Liver (tissue), 8 donors: ENCODE measurements at regions not wholly inside any gene's neighbourhood (a gene's known extent, or its start where the extent isn't known, plus 50 kb on each side); places are given as distances from the start of the nearest gene placed in this dataset.

ENCODE experiments used
- DNase-seq: peaks from one replicate; pipeline ENCODE4 v3.0.0-alpha.2; 2017; ENCODE audit warnings: low spot score
- H3K27ac ChIP-seq, 2 donors: one replicate each; pipeline ENCODE4 v1.7.0; 2013; ENCODE audit warnings: inconsistent platforms in 2 of 2, low read length in 2 of 2, control low read depth in 1 of 2, low read depth in 1 of 2, mild to moderate bottlenecking in 1 of 2
- H3K27me3 ChIP-seq, 4 donors: one replicate each; pipeline versions ENCODE4 v1.6.1 to v1.7.0; 2013; ENCODE audit warnings: low read length in 3 of 4, inconsistent platforms in 1 of 4, mild to moderate bottlenecking in 1 of 4, moderate library complexity in 1 of 4; ENCODE audit not compliant: control insufficient read depth in 4 of 4, insufficient read depth in 4 of 4
- H3K36me3 ChIP-seq, 4 donors: one replicate each; pipeline versions ENCODE4 v1.6.1 to v1.7.0; 2013; ENCODE audit warnings: low read length in 3 of 4, mild to moderate bottlenecking in 3 of 4, low read depth in 1 of 4, moderate library complexity in 1 of 4; ENCODE audit not compliant: control insufficient read depth in 4 of 4, insufficient read depth in 3 of 4
- H3K4me1 ChIP-seq, 4 donors: one replicate each; pipeline versions ENCODE4 v1.6.1 to v1.7.0; 2013; ENCODE audit warnings: low read length in 3 of 4, mild to moderate bottlenecking in 3 of 4, moderate library complexity in 1 of 4; ENCODE audit not compliant: control insufficient read depth in 4 of 4, insufficient read depth in 4 of 4
- H3K4me3 ChIP-seq, 3 donors: one replicate each; pipeline versions ENCODE4 v1.6.1 to v1.7.0; 2013; ENCODE audit warnings: low read length in 3 of 3, control low read depth in 1 of 3, low read depth in 1 of 3, mild to moderate bottlenecking in 1 of 3
- H3K9ac ChIP-seq, 2 donors: one replicate each; pipeline ENCODE4 v1.7.0; 2013; ENCODE audit warnings: low read length in 2 of 2, mild to moderate bottlenecking in 2 of 2, moderate library complexity in 2 of 2, control low read depth in 1 of 2, low read depth in 1 of 2
- H3K9me3 ChIP-seq, 4 donors: one replicate each; pipeline versions ENCODE4 v1.6.1 to v1.7.0; 2013; ENCODE audit warnings: low read length in 3 of 4; ENCODE audit not compliant: control insufficient read depth in 4 of 4
- FOXA2 ChIP-seq: IDR thresholded peaks from 2 replicates; pipeline ENCODE4 v1.6.1; 2016; ENCODE audit warnings: antibody characterized with exemption
- GABPA ChIP-seq, 2 donors: IDR thresholded peaks in 1 of 2; conservative IDR thresholded peaks in 1 of 2; 2 replicates each; pipeline ENCODE4 v1.6.1; 2016; ENCODE audit warnings: antibody characterized with exemption in 2 of 2, mild to moderate bottlenecking in 1 of 2, moderate library complexity in 1 of 2
- HNF4A ChIP-seq, 2 donors: conservative IDR thresholded peaks; 2 replicates each; pipeline ENCODE4 v1.6.1; 2016; ENCODE audit warnings: antibody characterized with exemption in 2 of 2, mild to moderate bottlenecking in 2 of 2
- HNF4G ChIP-seq: IDR thresholded peaks from 2 replicates; pipeline ENCODE4 v1.6.1; 2016; ENCODE audit warnings: antibody characterized with exemption
- JUND ChIP-seq, 2 donors: IDR thresholded peaks; 2 replicates each; pipeline ENCODE4 v1.6.1; 2016; ENCODE audit warnings: antibody characterized with exemption in 2 of 2
- NR2F2 ChIP-seq: IDR thresholded peaks from 2 replicates; pipeline ENCODE4 v1.6.1; 2016; ENCODE audit warnings: antibody characterized with exemption
- RAD21 ChIP-seq, 2 donors: IDR thresholded peaks; 2 replicates each; pipeline ENCODE4 v1.6.1; 2016; ENCODE audit warnings: antibody characterized with exemption in 2 of 2, mild to moderate bottlenecking in 2 of 2
- RXRA ChIP-seq, 2 donors: IDR thresholded peaks; 2 replicates each; pipeline ENCODE4 v1.6.1; 2017 to 2018; ENCODE audit warnings: antibody characterized with exemption in 2 of 2, mild to moderate bottlenecking in 1 of 2
- SP1 ChIP-seq: IDR thresholded peaks from 2 replicates; pipeline ENCODE4 v1.6.1; 2018; ENCODE audit warnings: antibody characterized with exemption, mild to moderate bottlenecking
- TAF1 ChIP-seq: conservative IDR thresholded peaks from 2 replicates; pipeline ENCODE4 v1.6.1; 2016; ENCODE audit warnings: antibody characterized with exemption, mild to moderate bottlenecking
- YY1 ChIP-seq: IDR thresholded peaks from 2 replicates; pipeline ENCODE4 v1.6.1; 2016; ENCODE audit warnings: antibody characterized with exemption, mild to moderate bottlenecking
- WGBS: extraction: QIAGEN DNeasy Blood & Tissue Kit; methylation state at CpG from one replicate; pipeline ENCODE4 v1.1.7; 2013; 5-methylcytosine and 5-hydroxymethylcytosine counted together
- TF ChIP-seq, protein P1 (sequence below): IDR thresholded peaks from 2 replicates; pipeline ENCODE4 v1.6.1; 2016; ENCODE audit warnings: antibody characterized with exemption, mild to moderate bottlenecking
- TF ChIP-seq, protein P2 (sequence below): IDR thresholded peaks from 2 replicates; pipeline ENCODE4 v1.6.1; 2016; ENCODE audit warnings: antibody characterized with exemption
- TF ChIP-seq, protein P3 (sequence below): IDR thresholded peaks from 2 replicates; pipeline ENCODE4 v1.6.1; 2016; ENCODE audit warnings: antibody characterized with exemption
- TF ChIP-seq, protein P4 (sequence below): fragments of 150-350 bp; IDR thresholded peaks from 2 replicates; pipeline ENCODE4 v1.5.1; 2017; ENCODE audit warnings: improper control_type of control experiment, low read depth, low read length; ENCODE audit not compliant: missing input control
- donor health status: healthy.
- donor health status: healthy.
- donor health status: healthy.
- donor health status: healthy.
- donor health status: healthy.

DNA sequence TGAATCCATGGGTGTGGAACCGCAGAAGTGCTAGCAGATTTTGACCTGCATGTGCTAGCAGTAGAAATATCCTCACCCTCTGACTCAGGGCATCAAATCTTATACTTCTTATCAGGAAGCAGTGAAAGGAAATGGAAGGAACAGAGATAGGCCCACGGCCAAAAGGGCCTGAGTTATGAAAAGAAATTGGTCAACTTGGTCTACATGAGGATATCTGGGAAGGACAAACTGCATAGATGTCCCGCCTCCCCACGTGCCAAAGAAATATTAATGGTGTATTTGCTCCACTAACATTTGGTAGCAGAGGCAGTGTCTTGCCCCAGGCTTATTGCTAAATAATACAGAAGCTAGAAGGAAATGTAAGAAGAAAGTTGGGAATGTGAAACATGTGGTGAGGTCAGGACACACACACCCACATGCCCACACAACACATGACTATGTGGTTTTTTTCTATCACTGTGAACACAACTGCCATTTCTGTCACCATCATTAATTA lies 93.6 kb upstream of the COL8A1 start:
- no peak for DNase-seq
- no peak for TF ChIP-seq JUND (IDR thresholded peaks at IDR 0.05)
- peak; percentile 64 for TF ChIP-seq NR2F2
- Histone ChIP-seq H3K27ac (no peak overlapping the region), H3K9me3 (no peaks in the 10 kb centered on the region), H3K27me3 (no peaks in the 10 kb centered on the region), H3K9ac (no peak overlapping the region), H3K4me1 (no peaks in the 10 kb centered on the region), H3K36me3 (no peaks in the 10 kb centered on the region), H3K4me3 (no peak overlapping the region)
- WGBS, result 39% methylated on average over 4 of the region's 4 CpGs

DNA sequence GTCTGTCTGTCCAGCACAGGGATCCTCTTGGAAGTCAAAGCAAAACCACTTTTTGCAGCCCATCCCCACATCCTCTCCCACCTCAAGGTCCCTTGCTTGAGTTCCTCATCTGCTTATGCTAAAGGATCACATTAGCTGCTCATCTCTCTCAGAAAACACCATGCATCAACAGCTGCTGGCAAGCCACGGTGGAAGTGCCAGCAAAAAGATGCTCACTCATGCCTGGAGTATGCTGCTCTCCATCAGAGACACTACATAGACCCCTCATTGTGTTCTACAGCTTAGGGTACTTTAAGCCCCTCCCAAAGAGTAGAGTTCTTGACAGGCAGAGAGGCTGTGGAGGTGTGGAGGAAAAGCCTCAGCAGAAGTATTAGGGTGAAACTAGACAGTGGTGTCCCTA lies 94.6 kb upstream of the COL8A1 start:
- Histone ChIP-seq H3K4me1 (no peaks in the 10 kb centered on the region), H3K36me3 (no peaks in the 10 kb centered on the region), H3K4me3 (no peak overlapping the region), H3K9ac (no peak overlapping the region), H3K27me3 (no peaks in the 10 kb centered on the region), H3K9me3 (no peaks in the 10 kb centered on the region), H3K27ac (no peak overlapping the region)
- 0% methylated on average over 1 of the region's 1 CpG for WGBS
- TF ChIP-seq NR2F2 (no peak), SP1 (no peak), JUND (IDR thresholded peaks at IDR 0.05) (no peak), TAF1 (no peak)
- TF ChIP-seq, protein P1, sequence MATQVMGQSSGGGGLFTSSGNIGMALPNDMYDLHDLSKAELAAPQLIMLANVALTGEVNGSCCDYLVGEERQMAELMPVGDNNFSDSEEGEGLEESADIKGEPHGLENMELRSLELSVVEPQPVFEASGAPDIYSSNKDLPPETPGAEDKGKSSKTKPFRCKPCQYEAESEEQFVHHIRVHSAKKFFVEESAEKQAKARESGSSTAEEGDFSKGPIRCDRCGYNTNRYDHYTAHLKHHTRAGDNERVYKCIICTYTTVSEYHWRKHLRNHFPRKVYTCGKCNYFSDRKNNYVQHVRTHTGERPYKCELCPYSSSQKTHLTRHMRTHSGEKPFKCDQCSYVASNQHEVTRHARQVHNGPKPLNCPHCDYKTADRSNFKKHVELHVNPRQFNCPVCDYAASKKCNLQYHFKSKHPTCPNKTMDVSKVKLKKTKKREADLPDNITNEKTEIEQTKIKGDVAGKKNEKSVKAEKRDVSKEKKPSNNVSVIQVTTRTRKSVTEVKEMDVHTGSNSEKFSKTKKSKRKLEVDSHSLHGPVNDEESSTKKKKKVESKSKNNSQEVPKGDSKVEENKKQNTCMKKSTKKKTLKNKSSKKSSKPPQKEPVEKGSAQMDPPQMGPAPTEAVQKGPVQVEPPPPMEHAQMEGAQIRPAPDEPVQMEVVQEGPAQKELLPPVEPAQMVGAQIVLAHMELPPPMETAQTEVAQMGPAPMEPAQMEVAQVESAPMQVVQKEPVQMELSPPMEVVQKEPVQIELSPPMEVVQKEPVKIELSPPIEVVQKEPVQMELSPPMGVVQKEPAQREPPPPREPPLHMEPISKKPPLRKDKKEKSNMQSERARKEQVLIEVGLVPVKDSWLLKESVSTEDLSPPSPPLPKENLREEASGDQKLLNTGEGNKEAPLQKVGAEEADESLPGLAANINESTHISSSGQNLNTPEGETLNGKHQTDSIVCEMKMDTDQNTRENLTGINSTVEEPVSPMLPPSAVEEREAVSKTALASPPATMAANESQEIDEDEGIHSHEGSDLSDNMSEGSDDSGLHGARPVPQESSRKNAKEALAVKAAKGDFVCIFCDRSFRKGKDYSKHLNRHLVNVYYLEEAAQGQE, result no peak
- DNase-seq, result no peak

DNA sequence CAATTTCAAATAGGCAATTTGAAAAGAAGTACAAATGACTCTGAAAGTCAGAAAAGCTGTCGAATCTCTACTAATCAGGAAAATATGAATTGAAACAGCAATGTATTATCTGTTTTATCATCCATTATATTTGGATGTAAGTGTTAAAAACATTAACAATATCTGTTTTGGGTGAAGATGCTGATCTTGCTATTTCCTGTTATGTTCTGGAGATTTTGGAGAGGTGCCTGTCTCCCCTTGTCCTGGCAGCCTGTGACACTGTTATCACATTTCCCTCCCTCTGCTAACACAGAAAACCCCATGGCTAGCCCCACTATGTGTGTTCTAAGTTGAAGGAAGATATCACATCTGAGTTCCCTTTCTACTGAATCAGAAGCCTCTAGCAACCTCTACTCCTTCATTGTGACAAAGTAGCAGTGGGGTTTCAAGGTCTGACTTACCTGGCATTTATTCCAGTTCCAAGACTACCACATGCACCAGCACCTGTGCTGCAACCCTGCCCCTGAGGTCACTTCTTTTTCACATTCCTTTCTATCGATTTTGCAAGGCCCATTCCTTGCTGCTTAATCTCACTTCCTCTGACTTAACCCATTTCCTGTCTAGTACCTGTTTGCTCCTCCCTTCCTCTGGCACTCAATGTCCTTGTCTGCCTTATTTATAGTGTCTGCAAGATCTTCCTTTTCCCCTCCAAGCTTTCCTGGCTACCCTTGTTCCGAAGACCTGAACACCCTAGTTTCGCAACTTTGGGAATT lies 95.5 kb upstream of the COL8A1 start:
- H3K9ac ChIP-seq, result no peak overlapping the region
- H3K4me1 ChIP-seq, result no peaks in the 10 kb centered on the region
- no peaks in the 10 kb centered on the region for H3K9me3 ChIP-seq
- WGBS, result 52% methylated on average over 4 of the region's 4 CpGs
- no peaks in the 10 kb centered on the region for H3K36me3 ChIP-seq
- H3K4me3 ChIP-seq, result no peak overlapping the region
- no peak overlapping the region for H3K27ac ChIP-seq
- DNase-seq, result no peak
- no peaks in the 10 kb centered on the region for H3K27me3 ChIP-seq
- no peak for TF ChIP-seq RXRA (IDR thresholded peaks at IDR 0.05)
- no peak for TF ChIP-seq SP1
- no peak for TF ChIP-seq FOXA2
- TF ChIP-seq, protein P2, sequence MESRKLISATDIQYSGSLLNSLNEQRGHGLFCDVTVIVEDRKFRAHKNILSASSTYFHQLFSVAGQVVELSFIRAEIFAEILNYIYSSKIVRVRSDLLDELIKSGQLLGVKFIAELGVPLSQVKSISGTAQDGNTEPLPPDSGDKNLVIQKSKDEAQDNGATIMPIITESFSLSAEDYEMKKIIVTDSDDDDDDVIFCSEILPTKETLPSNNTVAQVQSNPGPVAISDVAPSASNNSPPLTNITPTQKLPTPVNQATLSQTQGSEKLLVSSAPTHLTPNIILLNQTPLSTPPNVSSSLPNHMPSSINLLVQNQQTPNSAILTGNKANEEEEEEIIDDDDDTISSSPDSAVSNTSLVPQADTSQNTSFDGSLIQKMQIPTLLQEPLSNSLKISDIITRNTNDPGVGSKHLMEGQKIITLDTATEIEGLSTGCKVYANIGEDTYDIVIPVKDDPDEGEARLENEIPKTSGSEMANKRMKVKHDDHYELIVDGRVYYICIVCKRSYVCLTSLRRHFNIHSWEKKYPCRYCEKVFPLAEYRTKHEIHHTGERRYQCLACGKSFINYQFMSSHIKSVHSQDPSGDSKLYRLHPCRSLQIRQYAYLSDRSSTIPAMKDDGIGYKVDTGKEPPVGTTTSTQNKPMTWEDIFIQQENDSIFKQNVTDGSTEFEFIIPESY, result no peak
- TF ChIP-seq, protein P3, sequence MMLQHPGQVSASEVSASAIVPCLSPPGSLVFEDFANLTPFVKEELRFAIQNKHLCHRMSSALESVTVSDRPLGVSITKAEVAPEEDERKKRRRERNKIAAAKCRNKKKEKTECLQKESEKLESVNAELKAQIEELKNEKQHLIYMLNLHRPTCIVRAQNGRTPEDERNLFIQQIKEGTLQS, result no peak
- TF ChIP-seq GABPA (IDR thresholded peaks at IDR 0.05 in 1 of 2, conservative IDR thresholded peaks at IDR 0.05 in 1 of 2), result no peak
- TF ChIP-seq NR2F2, result no peak
- TF ChIP-seq, protein P1, result no peak
- TF ChIP-seq JUND (IDR thresholded peaks at IDR 0.05), result no peak
- no peak for TF ChIP-seq RAD21 (IDR thresholded peaks at IDR 0.05)
- no peak for TF ChIP-seq HNF4A (conservative IDR thresholded peaks at IDR 0.05)
- TF ChIP-seq HNF4G, result no peak
- TF ChIP-seq TAF1, result no peak
- TF ChIP-seq YY1, result no peak
- TF ChIP-seq, protein P4, sequence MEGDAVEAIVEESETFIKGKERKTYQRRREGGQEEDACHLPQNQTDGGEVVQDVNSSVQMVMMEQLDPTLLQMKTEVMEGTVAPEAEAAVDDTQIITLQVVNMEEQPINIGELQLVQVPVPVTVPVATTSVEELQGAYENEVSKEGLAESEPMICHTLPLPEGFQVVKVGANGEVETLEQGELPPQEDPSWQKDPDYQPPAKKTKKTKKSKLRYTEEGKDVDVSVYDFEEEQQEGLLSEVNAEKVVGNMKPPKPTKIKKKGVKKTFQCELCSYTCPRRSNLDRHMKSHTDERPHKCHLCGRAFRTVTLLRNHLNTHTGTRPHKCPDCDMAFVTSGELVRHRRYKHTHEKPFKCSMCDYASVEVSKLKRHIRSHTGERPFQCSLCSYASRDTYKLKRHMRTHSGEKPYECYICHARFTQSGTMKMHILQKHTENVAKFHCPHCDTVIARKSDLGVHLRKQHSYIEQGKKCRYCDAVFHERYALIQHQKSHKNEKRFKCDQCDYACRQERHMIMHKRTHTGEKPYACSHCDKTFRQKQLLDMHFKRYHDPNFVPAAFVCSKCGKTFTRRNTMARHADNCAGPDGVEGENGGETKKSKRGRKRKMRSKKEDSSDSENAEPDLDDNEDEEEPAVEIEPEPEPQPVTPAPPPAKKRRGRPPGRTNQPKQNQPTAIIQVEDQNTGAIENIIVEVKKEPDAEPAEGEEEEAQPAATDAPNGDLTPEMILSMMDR, result no peak
